ENCODE measurements at regions not wholly inside any gene's neighbourhood (a gene's known extent, or its start where the extent isn't known, plus 50 kb on each side); places are given as distances from the start of the nearest gene placed in this dataset.

DNA sequence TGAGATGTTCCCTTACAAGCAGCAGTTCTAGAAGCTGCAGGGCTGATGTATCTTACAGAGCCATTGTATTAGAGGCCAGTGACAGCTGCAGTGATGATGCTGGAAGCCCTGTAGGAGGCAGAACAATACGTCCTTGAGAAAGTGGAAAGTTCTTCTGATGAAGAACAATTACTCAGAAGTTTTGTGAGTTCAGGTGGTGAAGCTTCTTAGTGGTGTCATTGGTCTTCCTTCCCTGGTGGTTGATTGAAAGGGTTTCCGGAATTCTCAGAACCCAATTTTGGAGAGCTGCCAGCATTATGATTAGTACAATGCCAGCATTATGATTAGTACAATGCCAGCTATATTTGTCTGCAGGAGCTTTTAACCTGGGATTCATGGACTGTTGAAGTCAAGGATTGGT, 356.4 kb downstream of the MFSD1 start:
- 54% methylated on average over 2 of the region's 2 CpGs for WGBS
- H3K4me1 ChIP-seq (replicated peaks): no peaks in the 10 kb centered on the region
- H3K9me3 ChIP-seq: no peaks in the 10 kb centered on the region
- intact Hi-C loops (cut with DNase I): no loop called here
- no peak for DNase-seq (ENCODE audit: low spot score)
- H3K4me3 ChIP-seq: no peak overlapping the region
- no peaks in the 10 kb centered on the region for H3K36me3 ChIP-seq
- TF ChIP-seq, protein P1, sequence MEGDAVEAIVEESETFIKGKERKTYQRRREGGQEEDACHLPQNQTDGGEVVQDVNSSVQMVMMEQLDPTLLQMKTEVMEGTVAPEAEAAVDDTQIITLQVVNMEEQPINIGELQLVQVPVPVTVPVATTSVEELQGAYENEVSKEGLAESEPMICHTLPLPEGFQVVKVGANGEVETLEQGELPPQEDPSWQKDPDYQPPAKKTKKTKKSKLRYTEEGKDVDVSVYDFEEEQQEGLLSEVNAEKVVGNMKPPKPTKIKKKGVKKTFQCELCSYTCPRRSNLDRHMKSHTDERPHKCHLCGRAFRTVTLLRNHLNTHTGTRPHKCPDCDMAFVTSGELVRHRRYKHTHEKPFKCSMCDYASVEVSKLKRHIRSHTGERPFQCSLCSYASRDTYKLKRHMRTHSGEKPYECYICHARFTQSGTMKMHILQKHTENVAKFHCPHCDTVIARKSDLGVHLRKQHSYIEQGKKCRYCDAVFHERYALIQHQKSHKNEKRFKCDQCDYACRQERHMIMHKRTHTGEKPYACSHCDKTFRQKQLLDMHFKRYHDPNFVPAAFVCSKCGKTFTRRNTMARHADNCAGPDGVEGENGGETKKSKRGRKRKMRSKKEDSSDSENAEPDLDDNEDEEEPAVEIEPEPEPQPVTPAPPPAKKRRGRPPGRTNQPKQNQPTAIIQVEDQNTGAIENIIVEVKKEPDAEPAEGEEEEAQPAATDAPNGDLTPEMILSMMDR (IDR thresholded peaks at IDR 0.05): no peak
- TF ChIP-seq POLR2A (IDR thresholded peaks at IDR 0.05) (no peak), POLR2AphosphoS5 (IDR thresholded peaks at IDR 0.05) (no peak)
- no peak overlapping the region for H3K27ac ChIP-seq
- H3K27me3 ChIP-seq (replicated peaks; ENCODE audit: insufficient read depth): no peaks in the 10 kb centered on the region

DNA sequence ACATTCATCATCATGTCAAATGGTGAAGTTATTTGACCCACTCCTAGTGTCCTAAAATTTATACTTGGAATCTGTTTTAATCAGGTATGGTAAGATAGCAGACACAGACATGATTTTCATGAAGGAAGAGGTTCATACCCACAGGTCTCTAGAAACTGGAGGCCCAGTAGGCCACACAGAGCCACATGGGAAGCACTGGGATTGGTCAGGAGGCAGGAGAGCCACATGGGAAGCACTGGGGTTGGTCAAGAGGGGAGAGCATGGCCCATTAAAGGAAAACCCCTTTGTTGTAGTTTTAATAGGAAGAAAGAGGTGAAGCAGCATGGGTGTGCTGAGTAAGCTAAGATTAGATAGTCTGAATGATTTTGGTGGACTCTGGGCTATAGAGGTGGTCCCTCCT, 356.9 kb downstream of the MFSD1 start:
- no peaks in the 10 kb centered on the region for H3K36me3 ChIP-seq
- TF ChIP-seq, protein P1 (IDR thresholded peaks at IDR 0.05): no peak
- no peak for TF ChIP-seq POLR2A (IDR thresholded peaks at IDR 0.05)
- TF ChIP-seq POLR2AphosphoS5 (IDR thresholded peaks at IDR 0.05): no peak
- no peaks in the 10 kb centered on the region for H3K27me3 ChIP-seq (replicated peaks; ENCODE audit: insufficient read depth)
- no peak overlapping the region for H3K27ac ChIP-seq
- no peaks in the 10 kb centered on the region for H3K9me3 ChIP-seq
- H3K4me1 ChIP-seq (replicated peaks): no peaks in the 10 kb centered on the region
- intact Hi-C loops (cut with DNase I): no loop called here
- no peak overlapping the region for H3K4me3 ChIP-seq
- DNase-seq (ENCODE audit: low spot score): no peak

DNA sequence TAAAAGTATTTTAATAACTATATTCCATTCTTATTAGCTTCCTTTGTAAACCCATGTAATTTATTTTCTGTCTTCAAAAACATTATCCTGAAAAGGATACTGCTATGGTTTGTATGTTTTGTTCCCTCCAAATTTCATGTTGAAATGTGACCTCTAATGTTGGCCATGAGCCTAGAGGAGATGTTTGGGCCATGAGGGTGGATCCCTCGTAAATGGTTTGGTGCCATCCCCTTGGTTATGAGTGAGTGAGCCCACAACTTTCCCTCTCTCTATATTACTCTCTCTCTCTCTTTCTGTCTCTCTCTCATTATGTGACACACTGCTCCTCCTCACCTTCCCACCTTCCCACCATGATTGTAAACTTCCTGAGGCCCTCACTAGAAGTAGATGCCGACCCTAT, 357.7 kb downstream of the MFSD1 start:
- WGBS: 68% methylated on average over 2 of the region's 2 CpGs
- intact Hi-C loops (cut with DNase I): no loop called here
- Histone ChIP-seq H3K27me3 (replicated peaks; ENCODE audit: insufficient read depth) (no peaks in the 10 kb centered on the region), H3K4me1 (replicated peaks) (no peaks in the 10 kb centered on the region), H3K4me3 (no peak overlapping the region), H3K9me3 (no peaks in the 10 kb centered on the region), H3K27ac (no peak overlapping the region), H3K36me3 (no peaks in the 10 kb centered on the region)
- DNase-seq (ENCODE audit: low spot score): no peak
- TF ChIP-seq POLR2A (IDR thresholded peaks at IDR 0.05) (no peak), POLR2AphosphoS5 (IDR thresholded peaks at IDR 0.05) (no peak)
- TF ChIP-seq, protein P1 (IDR thresholded peaks at IDR 0.05): no peak

DNA sequence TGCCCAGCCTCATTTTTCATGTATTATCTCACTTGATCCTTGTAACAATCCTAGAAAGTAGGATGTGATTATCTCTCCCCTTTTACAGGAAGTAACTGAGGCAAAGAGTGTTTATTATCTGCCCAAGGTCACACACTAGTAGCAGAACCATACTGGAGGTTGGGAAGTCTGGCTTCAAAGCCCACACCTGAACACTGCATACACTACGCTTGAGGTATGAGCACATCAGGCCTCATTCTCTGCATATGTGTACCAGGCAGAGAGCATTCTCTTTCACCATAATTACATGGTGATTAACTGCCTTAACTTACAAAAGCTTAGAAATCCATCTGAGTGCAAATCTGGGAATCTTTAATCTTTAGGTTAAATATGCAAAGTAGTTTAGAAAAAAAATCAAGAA, 361.8 kb downstream of the MFSD1 start:
- Histone ChIP-seq H3K36me3 (no peaks in the 10 kb centered on the region), H3K27me3 (replicated peaks; ENCODE audit: insufficient read depth) (no peaks in the 10 kb centered on the region), H3K27ac (no peak overlapping the region), H3K4me3 (no peak overlapping the region), H3K9me3 (no peaks in the 10 kb centered on the region), H3K4me1 (replicated peaks) (no peaks in the 10 kb centered on the region)
- TF ChIP-seq, protein P1 (IDR thresholded peaks at IDR 0.05): no peak
- WGBS: 85% methylated on average over 1 of the region's 1 CpG
- intact Hi-C loops (cut with DNase I): no loop called here
- no peak for DNase-seq (ENCODE audit: low spot score)

- WGBS: 45% methylated on average over 3 of the region's 3 CpGs
- no peaks in the 10 kb centered on the region for H3K4me1 ChIP-seq (replicated peaks)
- no peak overlapping the region for H3K27ac ChIP-seq
- no peaks in the 10 kb centered on the region for H3K27me3 ChIP-seq (replicated peaks; ENCODE audit: insufficient read depth)
- H3K36me3 ChIP-seq: no peaks in the 10 kb centered on the region
- no peaks in the 10 kb centered on the region for H3K9me3 ChIP-seq
- H3K4me3 ChIP-seq: no peak overlapping the region
- no peak for DNase-seq (ENCODE audit: low spot score)
- intact Hi-C loops (cut with DNase I): no loop called here
- TF ChIP-seq, protein P1 (IDR thresholded peaks at IDR 0.05): no peak
- TF ChIP-seq POLR2AphosphoS5 (IDR thresholded peaks at IDR 0.05): no peak
- TF ChIP-seq POLR2A (IDR thresholded peaks at IDR 0.05): no peak
Measured at GRCh38 chr3:159165961-159166360, 364.1 kb downstream of the MFSD1 start.
